SK-N-SH treated with all-trans-retinoic acid at 6 μM for 48 hours (cell line): ENCODE measurements at regions not wholly inside any gene's neighbourhood (a gene's known extent, or its start where the extent isn't known, plus 50 kb on each side); places are given as distances from the start of the nearest gene placed in this dataset.
"Not testable (repeated sequence)": the region's sequence is repeated elsewhere in the genome, so short reads cannot be mapped to it uniquely, and the experiment has no call there.

Source experiments
- ATAC-seq: fragments of 200-7000 bp; cut with Tn5 transposase; 3 replicates; pipeline ENCODE4 v1.9.1; 2020; ENCODE audit warnings: mild to moderate bottlenecking, moderate library complexity
- ARNTL ChIP-seq: fragments of 450-650 bp; formaldehyde crosslinking; IDR thresholded peaks from 2 replicates; pipeline ENCODE4 v1.5.0; 2020; ENCODE audit warnings: low read depth, mild to moderate bottlenecking, moderate library complexity, borderline replicate concordance
- CSDC2 ChIP-seq: fragments of 250-450 bp; sonication (Bioruptor Pico); IDR thresholded peaks from 2 replicates; pipeline ENCODE4 v1.5.0; 2020; ENCODE audit warnings: mild to moderate bottlenecking, moderate library complexity
- ESRRG ChIP-seq: fragments of 250-450 bp; sonication (Bioruptor Pico); IDR thresholded peaks from 2 replicates; pipeline ENCODE4 v1.6.1; 2021; ENCODE audit warnings: mild to moderate bottlenecking
- OSR1 ChIP-seq: fragments of 250-450 bp; sonication (Bioruptor Pico); IDR thresholded peaks from 2 replicates; pipeline ENCODE4 v1.8.0; 2022; ENCODE audit warnings: moderate library complexity, mild to moderate bottlenecking, inconsistent platforms
- PPARA ChIP-seq: fragments of 250-450 bp; sonication (Bioruptor Pico); IDR thresholded peaks from 2 replicates; pipeline ENCODE4 v1.5.0; 2020; ENCODE audit warnings: mild to moderate bottlenecking, borderline replicate concordance
- SNAI2 ChIP-seq: fragments of 250-450 bp; sonication (Bioruptor Pico); IDR thresholded peaks from 2 replicates; pipeline ENCODE4 v1.5.0; 2020; ENCODE audit warnings: mild to moderate bottlenecking, moderate library complexity
- ZFP3 ChIP-seq: fragments of 250-450 bp; sonication (Bioruptor Pico); IDR thresholded peaks from 2 replicates; pipeline ENCODE4 v1.5.0; 2020; ENCODE audit warnings: mild to moderate bottlenecking, moderate library complexity
- ZFP30 ChIP-seq: fragments of 450-650 bp; formaldehyde crosslinking; IDR thresholded peaks from 2 replicates; pipeline ENCODE4 v1.5.0; 2022; ENCODE audit warnings: mild to moderate bottlenecking, moderate library complexity
- ZNF70 ChIP-seq: fragments of 450-650 bp; formaldehyde crosslinking; IDR thresholded peaks from 2 replicates; pipeline ENCODE4 v1.5.0; 2020; ENCODE audit warnings: mild to moderate bottlenecking, moderate library complexity
- ZNF8 ChIP-seq: fragments of 450-650 bp; formaldehyde crosslinking; IDR thresholded peaks from 2 replicates; pipeline ENCODE4 v1.5.0; 2020; ENCODE audit warnings: mild to moderate bottlenecking, moderate library complexity
- TF ChIP-seq, protein P1 (sequence below): fragments of 250-450 bp; sonication (Bioruptor Pico); IDR thresholded peaks from 2 replicates; pipeline ENCODE4 v1.5.1; 2021; ENCODE audit warnings: mild to moderate bottlenecking, moderate library complexity
- TF ChIP-seq, protein P2 (sequence below): fragments of 250-450 bp; sonication (Bioruptor Pico); IDR thresholded peaks from 2 replicates; pipeline ENCODE4 v1.8.0; 2020; ENCODE audit warnings: mild to moderate bottlenecking, moderate library complexity, borderline replicate concordance
- TF ChIP-seq, protein P3 (sequence below): fragments of 250-450 bp; sonication (Bioruptor Pico); IDR thresholded peaks from 2 replicates; pipeline ENCODE4 v1.5.1; 2020; ENCODE audit warnings: low read depth, mild to moderate bottlenecking, moderate library complexity

GRCh38 chr1:234821840-234822239 lies 211.9 kb upstream of the IRF2BP2 start:
- TF ChIP-seq, protein P1, sequence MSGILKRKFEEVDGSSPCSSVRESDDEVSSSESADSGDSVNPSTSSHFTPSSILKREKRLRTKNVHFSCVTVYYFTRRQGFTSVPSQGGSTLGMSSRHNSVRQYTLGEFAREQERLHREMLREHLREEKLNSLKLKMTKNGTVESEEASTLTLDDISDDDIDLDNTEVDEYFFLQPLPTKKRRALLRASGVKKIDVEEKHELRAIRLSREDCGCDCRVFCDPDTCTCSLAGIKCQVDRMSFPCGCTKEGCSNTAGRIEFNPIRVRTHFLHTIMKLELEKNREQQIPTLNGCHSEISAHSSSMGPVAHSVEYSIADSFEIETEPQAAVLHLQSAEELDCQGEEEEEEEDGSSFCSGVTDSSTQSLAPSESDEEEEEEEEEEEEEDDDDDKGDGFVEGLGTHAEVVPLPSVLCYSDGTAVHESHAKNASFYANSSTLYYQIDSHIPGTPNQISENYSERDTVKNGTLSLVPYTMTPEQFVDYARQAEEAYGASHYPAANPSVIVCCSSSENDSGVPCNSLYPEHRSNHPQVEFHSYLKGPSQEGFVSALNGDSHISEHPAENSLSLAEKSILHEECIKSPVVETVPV = no peak
- no peak for TF ChIP-seq ZNF8
- no peak for TF ChIP-seq CSDC2 (CRISPR knock-in tag)
- no peak for TF ChIP-seq ARNTL
- TF ChIP-seq ZNF70 (CRISPR knock-in tag) = no peak
- TF ChIP-seq ESRRG (CRISPR knock-in tag) = no peak

DNA sequence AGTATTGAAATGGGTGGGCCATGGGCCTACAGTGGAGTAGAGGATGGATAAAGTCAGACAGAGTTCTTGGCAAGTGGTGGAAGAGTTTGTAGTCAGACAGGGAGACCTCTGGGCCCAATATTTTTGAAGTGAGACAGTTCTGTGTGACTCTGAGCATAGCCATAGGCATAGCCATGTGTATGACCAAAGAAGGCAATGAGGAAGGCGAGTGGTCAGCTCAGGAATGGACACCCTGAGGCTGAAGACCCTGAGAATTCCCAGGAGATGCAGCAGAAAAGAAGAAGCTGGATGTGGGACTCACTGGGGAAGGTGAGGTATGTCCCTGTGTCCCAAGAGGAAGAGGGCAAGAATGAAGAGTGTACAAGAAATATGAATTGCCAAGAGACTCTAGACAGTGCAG lies 210.6 kb upstream of the IRF2BP2 start:
- TF ChIP-seq SNAI2 (CRISPR knock-in tag) (no peak), ZFP3 (no peak), PPARA (CRISPR knock-in tag) (no peak), ZFP30 (CRISPR knock-in tag) (no peak), CSDC2 (CRISPR knock-in tag) (no peak), ARNTL (no peak), OSR1 (CRISPR knock-in tag) (no peak)
- TF ChIP-seq, protein P1 = no peak
- TF ChIP-seq, protein P2, sequence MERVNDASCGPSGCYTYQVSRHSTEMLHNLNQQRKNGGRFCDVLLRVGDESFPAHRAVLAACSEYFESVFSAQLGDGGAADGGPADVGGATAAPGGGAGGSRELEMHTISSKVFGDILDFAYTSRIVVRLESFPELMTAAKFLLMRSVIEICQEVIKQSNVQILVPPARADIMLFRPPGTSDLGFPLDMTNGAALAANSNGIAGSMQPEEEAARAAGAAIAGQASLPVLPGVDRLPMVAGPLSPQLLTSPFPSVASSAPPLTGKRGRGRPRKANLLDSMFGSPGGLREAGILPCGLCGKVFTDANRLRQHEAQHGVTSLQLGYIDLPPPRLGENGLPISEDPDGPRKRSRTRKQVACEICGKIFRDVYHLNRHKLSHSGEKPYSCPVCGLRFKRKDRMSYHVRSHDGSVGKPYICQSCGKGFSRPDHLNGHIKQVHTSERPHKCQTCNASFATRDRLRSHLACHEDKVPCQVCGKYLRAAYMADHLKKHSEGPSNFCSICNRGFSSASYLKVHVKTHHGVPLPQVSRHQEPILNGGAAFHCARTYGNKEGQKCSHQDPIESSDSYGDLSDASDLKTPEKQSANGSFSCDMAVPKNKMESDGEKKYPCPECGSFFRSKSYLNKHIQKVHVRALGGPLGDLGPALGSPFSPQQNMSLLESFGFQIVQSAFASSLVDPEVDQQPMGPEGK (CRISPR knock-in tag) = no peak
- TF ChIP-seq, protein P3, sequence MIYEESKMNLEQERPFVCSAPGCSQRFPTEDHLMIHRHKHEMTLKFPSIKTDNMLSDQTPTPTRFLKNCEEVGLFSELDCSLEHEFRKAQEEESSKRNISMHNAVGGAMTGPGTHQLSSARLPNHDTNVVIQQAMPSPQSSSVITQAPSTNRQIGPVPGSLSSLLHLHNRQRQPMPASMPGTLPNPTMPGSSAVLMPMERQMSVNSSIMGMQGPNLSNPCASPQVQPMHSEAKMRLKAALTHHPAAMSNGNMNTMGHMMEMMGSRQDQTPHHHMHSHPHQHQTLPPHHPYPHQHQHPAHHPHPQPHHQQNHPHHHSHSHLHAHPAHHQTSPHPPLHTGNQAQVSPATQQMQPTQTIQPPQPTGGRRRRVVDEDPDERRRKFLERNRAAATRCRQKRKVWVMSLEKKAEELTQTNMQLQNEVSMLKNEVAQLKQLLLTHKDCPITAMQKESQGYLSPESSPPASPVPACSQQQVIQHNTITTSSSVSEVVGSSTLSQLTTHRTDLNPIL = no peak
- ATAC-seq = no peak

More at GRCh38 chr1:234821840-234822239, 211.9 kb upstream of the IRF2BP2 start:
- ATAC-seq = no peak

DNA sequence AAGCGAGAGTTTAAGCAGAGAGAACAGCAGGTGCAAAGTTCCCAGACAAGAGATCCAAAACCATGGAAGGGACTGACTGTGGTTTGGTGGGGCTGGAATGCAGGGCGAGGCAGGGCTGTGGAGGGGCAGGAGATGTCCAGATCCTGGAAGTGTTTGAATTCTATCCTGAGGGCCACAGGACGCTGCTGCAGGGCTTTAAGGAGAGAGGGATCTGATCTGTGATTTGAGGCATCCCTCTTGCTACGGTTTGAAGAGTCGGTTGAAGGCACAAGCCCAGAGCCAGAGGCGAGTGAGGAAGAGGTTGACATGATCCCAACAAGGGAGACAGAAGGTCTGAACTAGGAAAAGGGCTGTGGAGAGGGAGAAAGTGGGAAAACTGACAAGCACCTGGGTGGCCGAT lies 209.9 kb upstream of the IRF2BP2 start:
- not testable (repeated sequence) for ATAC-seq

DNA sequence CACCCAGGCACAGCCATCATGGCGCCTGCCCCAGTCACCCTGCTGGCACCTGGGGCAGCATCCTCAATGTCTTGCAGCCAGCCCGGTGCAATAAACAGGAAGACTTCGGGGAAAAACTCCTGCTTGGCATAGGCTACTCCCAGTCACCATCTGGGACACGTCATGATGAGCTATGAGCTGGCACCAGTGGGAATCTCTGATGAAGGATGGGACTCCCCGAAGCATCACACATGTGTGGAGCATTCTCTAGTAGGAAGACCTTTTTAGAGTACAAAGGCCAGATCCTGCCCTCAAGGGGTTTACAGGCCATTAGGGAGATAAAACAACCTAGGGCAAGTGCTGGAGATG lies 208.0 kb upstream of the IRF2BP2 start:
- ATAC-seq = peak; percentile 74

DNA sequence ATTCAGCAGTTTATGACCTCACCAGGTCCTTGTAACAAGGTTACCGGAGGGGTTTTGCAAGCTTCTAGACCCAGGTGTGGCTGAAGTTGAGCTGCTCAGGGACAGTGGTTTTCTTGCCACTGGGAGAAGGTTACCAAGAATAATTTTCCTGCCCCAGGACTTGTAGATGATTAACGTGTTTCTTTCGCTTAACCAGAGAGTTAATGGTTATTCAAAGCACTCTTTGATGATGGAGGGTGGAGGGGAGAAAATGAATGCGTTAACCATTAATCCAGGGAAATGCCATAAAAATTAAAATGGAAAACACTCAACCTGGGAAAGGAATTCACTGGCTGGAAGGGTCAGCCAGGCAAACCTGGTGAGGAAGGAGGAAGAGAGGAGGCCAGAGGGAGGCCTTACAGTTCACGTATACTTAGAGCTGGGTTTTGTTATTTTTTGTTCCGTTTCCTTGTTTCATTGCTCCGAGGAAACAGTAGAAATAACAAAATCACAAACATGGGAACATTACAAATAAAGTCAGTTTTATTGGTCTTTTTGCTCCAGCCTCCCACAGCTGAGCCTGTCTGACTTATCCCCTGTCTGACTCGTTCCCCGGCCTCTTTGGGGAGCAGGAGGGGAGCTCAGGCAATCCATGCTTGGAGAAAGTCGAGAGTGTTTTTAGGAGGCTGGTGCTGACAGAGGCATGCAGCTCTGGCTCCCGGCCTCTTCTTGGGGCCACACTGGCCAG lies 207.5 kb upstream of the IRF2BP2 start:
- ATAC-seq = peak; percentile 25

DNA sequence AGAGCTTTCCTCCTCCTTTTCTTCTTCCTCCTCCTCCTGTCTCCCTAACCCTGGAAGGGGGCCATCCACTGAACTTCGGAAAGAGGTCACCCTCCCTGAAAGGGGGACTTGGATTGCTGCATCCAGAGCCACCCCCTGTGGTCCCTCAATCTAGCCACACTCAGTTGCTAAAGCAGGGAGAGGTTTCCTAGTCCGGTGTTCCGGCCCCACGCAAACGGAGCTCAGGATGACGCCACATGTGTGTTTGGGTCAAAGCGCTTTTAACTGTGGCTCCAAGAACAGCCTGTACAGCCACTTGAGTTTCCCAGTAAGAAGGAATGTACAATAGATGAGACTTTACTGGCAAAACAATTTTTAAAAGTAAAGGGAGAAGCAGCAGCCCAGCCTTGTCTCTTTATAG lies 206.9 kb upstream of the IRF2BP2 start:
- not testable (repeated sequence) for ATAC-seq

- ATAC-seq = not testable (repeated sequence)
Measured at GRCh38 chr1:234816186-234816851, 206.3 kb upstream of the IRF2BP2 start.

GRCh38 chr1:234815295-234815815 lies 205.4 kb upstream of the IRF2BP2 start:
- ATAC-seq = not testable (repeated sequence)

- ATAC-seq = not testable (repeated sequence)
Measured at GRCh38 chr1:234814235-234814634, 204.3 kb upstream of the IRF2BP2 start.

- ATAC-seq = peak; percentile 97
Measured at GRCh38 chr1:234811824-234812223, 201.8 kb upstream of the IRF2BP2 start.

GRCh38 chr1:234810726-234811125 lies 200.7 kb upstream of the IRF2BP2 start:
- not testable (repeated sequence) for ATAC-seq

DNA sequence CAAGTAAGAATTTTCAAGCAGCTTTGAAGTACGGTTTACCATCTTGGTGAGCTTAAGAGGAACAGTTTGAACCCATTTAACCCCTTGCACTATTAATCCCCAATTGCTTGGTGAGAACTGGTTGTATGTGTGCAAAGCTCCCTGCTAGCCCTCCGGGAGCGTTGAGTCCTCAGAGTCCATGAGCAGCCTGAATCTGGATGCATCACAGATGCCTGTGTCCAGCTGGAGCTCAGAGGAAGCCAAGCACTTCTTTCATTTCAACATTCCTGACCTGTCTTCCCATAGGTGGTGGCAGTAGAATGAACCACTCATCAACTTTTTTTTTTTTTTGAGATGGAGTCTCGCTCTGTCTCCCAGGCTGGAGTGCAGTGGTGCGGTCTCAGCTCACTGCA lies 199.9 kb upstream of the IRF2BP2 start:
- ATAC-seq = not testable (repeated sequence)

GRCh38 chr1:234808943-234809853 lies 199.2 kb upstream of the IRF2BP2 start:
- ATAC-seq = not testable (repeated sequence)
